Chondrocyte (in vitro differentiated cells): ENCODE measurements at regions not wholly inside any gene's neighbourhood (a gene's known extent, or its start where the extent isn't known, plus 50 kb on each side); places are given as distances from the start of the nearest gene placed in this dataset.

ENCODE experiments used
- DNase-seq: peaks from one replicate; pipeline ENCODE4 v3.0.0; 2021; ENCODE audit warnings: mixed read lengths, low spot score
- H3K27ac Mint-ChIP-seq: one replicate; pipeline ENCODE4 v1.8.0; 2021; ENCODE audit warnings: mild to moderate bottlenecking, moderate library complexity, mixed read lengths; ENCODE audit not compliant: unreplicated experiment
- H3K27me3 Mint-ChIP-seq: 2 replicates; pipeline ENCODE4 v1.8.0; 2021; ENCODE audit warnings: low read depth, mixed read lengths
- H3K36me3 Mint-ChIP-seq: 2 replicates; pipeline ENCODE4 v1.8.0; 2021; ENCODE audit warnings: low read depth, mixed read lengths
- H3K4me1 Mint-ChIP-seq: 2 replicates; pipeline ENCODE4 v1.8.0; 2021; ENCODE audit warnings: low read depth, mild to moderate bottlenecking, mixed read lengths
- H3K4me3 Mint-ChIP-seq: one replicate; pipeline ENCODE4 v1.8.0; 2021; ENCODE audit warnings: mild to moderate bottlenecking, moderate library complexity, mixed read lengths; ENCODE audit not compliant: unreplicated experiment
- H3K9me3 Mint-ChIP-seq: 2 replicates; pipeline ENCODE4 v1.8.0; 2021; ENCODE audit warnings: low read depth, mixed read lengths
- CTCF ChIP-seq: fragments of 200-600 bp; sonication (generic); IDR thresholded peaks from 2 replicates; pipeline ENCODE4 v1.5.0; 2021; ENCODE audit warnings: antibody characterized with exemption, mild to moderate bottlenecking, moderate library complexity

DNA sequence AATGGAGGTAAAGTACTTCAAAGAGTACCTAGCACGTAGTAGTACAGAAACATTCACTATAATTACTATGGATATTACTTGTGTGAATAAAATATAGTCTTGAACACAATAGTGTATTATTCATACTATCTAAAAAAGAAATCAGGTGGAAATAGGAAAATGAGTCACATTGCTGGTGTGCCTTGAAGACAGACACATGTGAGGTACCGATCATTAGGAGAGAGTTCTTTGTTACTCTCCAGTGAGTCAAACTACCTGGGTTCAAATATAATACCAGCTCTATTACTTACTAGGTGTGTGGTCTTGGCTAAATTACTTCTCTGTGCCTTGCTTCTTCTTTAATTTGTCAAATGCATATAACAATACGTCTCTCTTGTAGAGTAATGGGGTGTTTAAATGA lies 50.8 kb upstream of the BEND6 start:
- no peak overlapping the region for H3K4me3 Mint-ChIP-seq

GRCh38 chr6:56902641-56903464 lies 52.1 kb upstream of the BEND6 start:
- Mint-ChIP-seq H3K27ac (no peak overlapping the region), H3K4me1 (peaks cover 24% of the 10 kb centered on the region), H3K4me3 (no peak overlapping the region), H3K27me3 (no peaks in the 10 kb centered on the region), H3K36me3 (peaks cover 6% of the 10 kb centered on the region), H3K9me3 (no peaks in the 10 kb centered on the region)
- peak; percentile 87 for TF ChIP-seq CTCF
- DNase-seq = no peak

More for the DNA sequence above, 50.8 kb upstream of the BEND6 start:
- Mint-ChIP-seq H3K4me1 (peaks cover 29% of the 10 kb centered on the region), H3K36me3 (peaks cover 1% of the 10 kb centered on the region), H3K27me3 (no peaks in the 10 kb centered on the region), H3K27ac (no peak overlapping the region), H3K9me3 (no peaks in the 10 kb centered on the region)
- DNase-seq = no peak
- no peak for TF ChIP-seq CTCF

DNA sequence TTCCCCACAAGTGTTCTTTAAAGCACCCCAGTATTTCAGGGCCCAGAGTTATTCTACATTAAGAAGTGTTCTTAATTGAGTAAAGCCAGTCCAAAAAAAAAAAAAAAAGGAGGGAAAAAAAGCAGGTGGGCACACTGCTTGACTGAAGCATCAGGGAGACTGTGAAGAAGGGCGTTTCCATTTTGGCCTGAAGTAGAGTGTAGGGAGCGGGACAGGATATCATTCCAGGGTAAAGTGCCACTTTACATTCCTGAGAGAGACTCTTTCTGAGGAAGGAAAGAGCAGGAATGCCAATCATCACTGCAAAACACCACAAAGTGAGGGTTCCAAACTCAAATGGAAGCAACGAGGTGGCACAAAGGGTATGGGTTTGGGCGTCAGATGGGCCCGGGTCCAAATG lies 54.1 kb upstream of the BEND6 start:
- Mint-ChIP-seq H3K36me3 (peaks cover 10% of the 10 kb centered on the region), H3K9me3 (no peaks in the 10 kb centered on the region), H3K4me1 (peaks cover 24% of the 10 kb centered on the region), H3K4me3 (no peak overlapping the region), H3K27me3 (no peaks in the 10 kb centered on the region), H3K27ac (no peak overlapping the region)
- DNase-seq = no peak
- TF ChIP-seq CTCF = no peak

- Mint-ChIP-seq H3K4me3 (no peak overlapping the region), H3K4me1 (peaks cover 24% of the 10 kb centered on the region), H3K36me3 (peaks cover 10% of the 10 kb centered on the region), H3K27ac (no peak overlapping the region), H3K9me3 (no peaks in the 10 kb centered on the region), H3K27me3 (no peaks in the 10 kb centered on the region)
- no peak for TF ChIP-seq CTCF
- DNase-seq = no peak
Observed at GRCh38 chr6:56899753-56900152, 55.2 kb upstream of the BEND6 start.

- no peak for TF ChIP-seq CTCF
- H3K36me3 Mint-ChIP-seq = peaks cover 10% of the 10 kb centered on the region
- no peaks in the 10 kb centered on the region for H3K9me3 Mint-ChIP-seq
- no peak for DNase-seq
- H3K27me3 Mint-ChIP-seq = no peaks in the 10 kb centered on the region
- H3K4me3 Mint-ChIP-seq = no peak overlapping the region
- H3K27ac Mint-ChIP-seq = peak overlapping the region; percentile 36
- H3K4me1 Mint-ChIP-seq = peaks cover 24% of the 10 kb centered on the region
Observed at GRCh38 chr6:56899311-56899710, 55.6 kb upstream of the BEND6 start.
